Neural crest cell (in vitro differentiated cells): ENCODE measurements at regions not wholly inside any gene's neighbourhood (a gene's known extent, or its start where the extent isn't known, plus 50 kb on each side); places are given as distances from the start of the nearest gene placed in this dataset.

ENCODE experiments used
- DNase-seq: peaks from one replicate; pipeline ENCODE4 v3.0.0; 2021; ENCODE audit warnings: low read depth, mixed read lengths, low spot score
- H3K27ac Mint-ChIP-seq: one replicate; pipeline ENCODE4 v1.8.0; 2021; ENCODE audit warnings: mild to moderate bottlenecking, mixed read lengths; ENCODE audit not compliant: unreplicated experiment
- H3K27me3 Mint-ChIP-seq: 2 replicates; pipeline ENCODE4 v1.8.0; 2021; ENCODE audit warnings: low read depth, mild to moderate bottlenecking, mixed read lengths
- H3K36me3 Mint-ChIP-seq: 2 replicates; pipeline ENCODE4 v1.8.0; 2021; ENCODE audit warnings: low read depth, mild to moderate bottlenecking, mixed read lengths
- H3K4me1 Mint-ChIP-seq: 2 replicates; pipeline ENCODE4 v1.8.0; 2021; ENCODE audit warnings: mixed read lengths
- H3K4me3 Mint-ChIP-seq: one replicate; pipeline ENCODE4 v1.8.0; 2021; ENCODE audit warnings: mild to moderate bottlenecking, mixed read lengths
- H3K9me3 Mint-ChIP-seq: 2 replicates; pipeline ENCODE4 v1.8.0; 2021; ENCODE audit warnings: mixed read lengths
- TF ChIP-seq, protein P1 (sequence below): fragments of 200-600 bp; sonication (generic); conservative IDR thresholded peaks from 2 replicates; pipeline ENCODE4 v1.5.0; 2021; ENCODE audit warnings: antibody characterized with exemption, mild to moderate bottlenecking

DNA sequence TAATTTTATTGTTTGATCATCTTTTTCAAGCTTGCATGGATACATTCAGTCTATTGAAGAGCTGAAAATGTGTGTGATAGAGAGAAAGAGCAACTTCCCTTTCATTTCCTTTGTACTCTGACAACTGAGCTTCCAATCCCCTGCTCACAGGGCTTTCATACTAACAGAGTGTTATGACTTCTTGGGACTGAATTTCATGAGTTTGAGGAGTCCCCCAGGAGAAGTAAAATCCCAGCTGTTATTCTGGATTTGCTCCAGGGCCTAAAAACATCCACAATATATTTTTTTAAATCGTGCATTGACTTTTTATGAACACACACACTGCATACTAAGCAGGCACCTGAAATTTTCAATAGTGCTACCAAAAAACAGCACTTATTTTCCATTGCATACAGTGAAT, 195.8 kb upstream of the CAND1 start:
- Mint-ChIP-seq H3K36me3 (no peaks in the 10 kb centered on the region), H3K27me3 (peaks cover 14% of the 10 kb centered on the region), H3K9me3 (no peaks in the 10 kb centered on the region), H3K4me3 (peak overlapping the region; percentile 24), H3K27ac (no peak overlapping the region), H3K4me1 (peaks cover 20% of the 10 kb centered on the region)
- DNase-seq = no peak
- TF ChIP-seq, protein P1, sequence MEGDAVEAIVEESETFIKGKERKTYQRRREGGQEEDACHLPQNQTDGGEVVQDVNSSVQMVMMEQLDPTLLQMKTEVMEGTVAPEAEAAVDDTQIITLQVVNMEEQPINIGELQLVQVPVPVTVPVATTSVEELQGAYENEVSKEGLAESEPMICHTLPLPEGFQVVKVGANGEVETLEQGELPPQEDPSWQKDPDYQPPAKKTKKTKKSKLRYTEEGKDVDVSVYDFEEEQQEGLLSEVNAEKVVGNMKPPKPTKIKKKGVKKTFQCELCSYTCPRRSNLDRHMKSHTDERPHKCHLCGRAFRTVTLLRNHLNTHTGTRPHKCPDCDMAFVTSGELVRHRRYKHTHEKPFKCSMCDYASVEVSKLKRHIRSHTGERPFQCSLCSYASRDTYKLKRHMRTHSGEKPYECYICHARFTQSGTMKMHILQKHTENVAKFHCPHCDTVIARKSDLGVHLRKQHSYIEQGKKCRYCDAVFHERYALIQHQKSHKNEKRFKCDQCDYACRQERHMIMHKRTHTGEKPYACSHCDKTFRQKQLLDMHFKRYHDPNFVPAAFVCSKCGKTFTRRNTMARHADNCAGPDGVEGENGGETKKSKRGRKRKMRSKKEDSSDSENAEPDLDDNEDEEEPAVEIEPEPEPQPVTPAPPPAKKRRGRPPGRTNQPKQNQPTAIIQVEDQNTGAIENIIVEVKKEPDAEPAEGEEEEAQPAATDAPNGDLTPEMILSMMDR = no peak

DNA sequence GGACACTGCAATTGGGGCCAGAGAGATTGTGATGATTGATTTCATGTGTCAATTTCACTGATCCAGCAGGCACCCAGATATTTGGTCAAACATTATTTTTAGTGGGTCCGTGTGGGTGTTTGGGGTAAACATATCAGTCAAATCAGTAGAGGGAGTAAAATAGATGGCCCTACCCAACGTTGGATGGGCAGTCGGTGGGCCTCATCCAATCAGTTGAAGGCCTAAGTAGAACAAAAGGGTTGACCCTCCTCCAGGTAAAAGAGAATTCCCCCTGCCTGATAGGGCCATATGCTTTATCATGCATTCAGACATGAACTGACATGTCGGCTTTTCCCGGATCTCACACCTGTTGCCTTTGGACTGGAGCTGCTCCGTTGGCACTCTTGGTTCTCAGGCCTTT, 195.1 kb upstream of the CAND1 start:
- Mint-ChIP-seq H3K27me3 (peaks cover 18% of the 10 kb centered on the region), H3K9me3 (no peaks in the 10 kb centered on the region), H3K4me1 (peaks cover 15% of the 10 kb centered on the region), H3K4me3 (no peak overlapping the region), H3K36me3 (no peaks in the 10 kb centered on the region), H3K27ac (no peak overlapping the region)
- no peak for DNase-seq
- TF ChIP-seq, protein P1 = no peak

DNA sequence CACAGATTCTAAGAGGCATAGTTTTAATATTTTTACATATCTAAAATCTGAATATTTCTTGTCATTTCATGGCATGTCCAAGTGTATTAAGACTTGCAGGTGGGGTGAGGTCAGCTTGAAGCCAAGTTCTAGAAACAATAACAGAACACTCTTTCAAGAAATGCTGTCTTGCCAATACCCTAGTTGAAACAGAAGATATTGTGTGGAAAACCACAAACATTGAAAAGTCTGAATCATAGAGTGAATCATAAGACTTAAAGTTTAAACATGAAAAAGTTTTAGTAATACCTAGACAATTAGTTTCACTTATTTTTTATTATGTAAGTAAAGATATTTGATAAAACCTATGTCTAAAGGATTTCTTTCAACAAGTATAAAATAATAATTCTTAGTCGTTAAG, 191.5 kb upstream of the CAND1 start:
- peaks cover 34% of the 10 kb centered on the region for H3K27me3 Mint-ChIP-seq
- H3K9me3 Mint-ChIP-seq = no peaks in the 10 kb centered on the region
- no peaks in the 10 kb centered on the region for H3K36me3 Mint-ChIP-seq
- no peak for DNase-seq
- no peak overlapping the region for H3K27ac Mint-ChIP-seq
- H3K4me3 Mint-ChIP-seq = no peak overlapping the region
- H3K4me1 Mint-ChIP-seq = peaks cover 5% of the 10 kb centered on the region
- TF ChIP-seq, protein P1 = no peak

DNA sequence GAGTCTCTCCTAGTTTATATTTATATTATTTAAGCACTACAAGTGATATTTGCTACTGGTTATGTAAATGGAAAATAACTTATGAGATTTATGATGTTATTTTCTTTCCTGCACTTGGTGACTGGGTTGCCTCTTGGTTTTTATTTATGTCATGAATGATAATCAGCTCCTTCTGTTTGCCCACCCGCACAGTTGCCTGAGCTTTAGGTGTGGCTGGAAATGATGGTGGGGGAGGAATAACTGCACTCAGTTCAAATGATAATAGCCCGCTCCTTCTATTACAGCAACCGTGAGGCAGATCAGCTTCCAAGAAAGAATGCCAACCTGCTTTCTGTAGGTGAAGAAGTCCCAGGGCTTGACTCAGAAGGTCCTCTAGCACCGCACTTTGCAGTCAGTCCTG, 190.2 kb upstream of the CAND1 start:
- TF ChIP-seq, protein P1 = no peak
- H3K36me3 Mint-ChIP-seq = no peaks in the 10 kb centered on the region
- no peak for DNase-seq
- peaks cover 41% of the 10 kb centered on the region for H3K27me3 Mint-ChIP-seq
- H3K9me3 Mint-ChIP-seq = no peaks in the 10 kb centered on the region
- H3K4me1 Mint-ChIP-seq = no peaks in the 10 kb centered on the region
- H3K4me3 Mint-ChIP-seq = no peak overlapping the region
- H3K27ac Mint-ChIP-seq = no peak overlapping the region

- H3K36me3 Mint-ChIP-seq = no peaks in the 10 kb centered on the region
Observed at GRCh38 chr12:67080637-67081036, 188.5 kb upstream of the CAND1 start.

More at GRCh38 chr12:67080637-67081036, 188.5 kb upstream of the CAND1 start:
- Mint-ChIP-seq H3K27me3 (peaks cover 40% of the 10 kb centered on the region), H3K4me1 (no peaks in the 10 kb centered on the region), H3K27ac (no peak overlapping the region), H3K9me3 (no peaks in the 10 kb centered on the region), H3K4me3 (no peak overlapping the region)
- no peak for DNase-seq
- TF ChIP-seq, protein P1 = no peak
